ENCODE measurements at regions not wholly inside any gene's neighbourhood (a gene's known extent, or its start where the extent isn't known, plus 50 kb on each side); places are given as distances from the start of the nearest gene placed in this dataset.
"Not testable (repeated sequence)": the region's sequence is repeated elsewhere in the genome, so short reads cannot be mapped to it uniquely, and the experiment has no call there.

DNA sequence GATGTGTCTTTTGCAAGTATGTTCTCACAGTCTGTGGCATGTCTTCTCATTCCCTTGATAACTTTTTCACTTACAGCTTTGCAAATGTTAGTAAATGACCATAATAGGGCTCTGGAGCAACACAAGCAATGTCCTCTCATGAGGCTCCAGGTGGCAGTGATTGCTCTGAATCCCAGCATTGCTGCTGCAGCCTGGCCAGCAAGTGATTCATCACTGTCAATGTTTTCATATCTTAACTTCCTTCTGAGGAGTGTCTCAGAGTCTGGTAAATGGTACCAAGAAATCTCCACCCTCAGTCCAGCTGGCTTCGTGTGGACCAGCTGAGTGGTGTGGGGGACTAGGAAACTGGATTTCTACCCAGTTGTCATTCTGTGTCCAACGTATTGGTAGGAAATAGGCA is 139.6 kb downstream of the MYLK4 start:
- no peak for DNase-seq

DNA sequence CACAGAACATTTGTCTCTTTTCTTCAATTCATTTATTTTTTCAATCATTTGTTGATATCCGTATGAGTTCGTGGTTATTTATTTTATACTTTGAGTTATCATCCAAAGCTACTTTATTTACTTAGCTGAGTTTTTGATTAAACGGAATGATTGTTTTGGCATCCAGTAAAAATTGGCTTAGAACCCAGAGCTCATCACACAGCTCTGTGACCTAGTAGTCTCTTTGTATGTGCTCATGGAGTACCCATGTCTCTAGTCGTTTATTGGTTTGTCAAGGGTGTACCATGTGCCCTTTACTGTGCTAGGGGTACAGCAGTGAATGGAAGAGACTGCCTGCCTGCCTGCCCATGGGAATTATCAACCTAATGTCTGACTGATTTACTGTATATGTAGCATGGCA is 142.2 kb downstream of the MYLK4 start:
- DNase-seq = no peak

DNA sequence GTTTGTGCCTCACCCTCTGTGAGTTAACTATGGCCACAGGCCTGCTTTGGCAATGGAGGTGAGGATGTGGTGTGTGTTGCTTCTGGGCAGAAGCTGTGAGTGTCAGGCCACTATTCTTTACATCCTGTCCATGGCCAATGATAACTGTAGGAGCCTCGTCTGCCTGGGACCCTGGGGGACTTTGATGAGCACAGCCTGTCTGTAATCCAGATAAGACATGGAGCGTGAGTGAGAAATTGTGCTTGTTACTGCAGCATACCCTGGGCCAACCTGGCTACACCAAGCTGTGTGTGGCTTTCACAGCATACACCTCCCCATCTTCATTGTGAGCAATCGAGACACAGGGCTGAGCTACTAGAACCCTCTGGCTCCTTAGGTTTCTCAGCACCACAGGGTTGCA is 150.4 kb downstream of the MYLK4 start:
- no peak for DNase-seq

DNA sequence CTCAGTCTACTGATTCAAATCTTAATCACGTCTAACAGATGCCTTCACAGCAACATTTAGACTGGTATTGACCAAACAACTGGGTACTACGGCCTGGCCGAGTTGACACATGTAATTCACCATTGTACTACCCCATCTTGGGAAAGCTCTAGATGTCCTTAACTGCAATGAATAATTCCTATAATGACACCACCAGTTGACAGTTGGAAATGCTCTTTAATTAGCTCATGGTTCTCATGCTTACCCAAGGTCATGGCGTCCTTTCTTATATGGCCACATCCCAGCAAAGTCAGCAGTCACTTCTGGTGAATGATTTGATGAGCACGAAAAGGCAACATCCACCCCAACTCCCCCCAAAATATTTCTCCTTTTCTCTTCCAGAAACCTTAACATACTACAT is 150.9 kb downstream of the MYLK4 start:
- DNase-seq = no peak

DNA sequence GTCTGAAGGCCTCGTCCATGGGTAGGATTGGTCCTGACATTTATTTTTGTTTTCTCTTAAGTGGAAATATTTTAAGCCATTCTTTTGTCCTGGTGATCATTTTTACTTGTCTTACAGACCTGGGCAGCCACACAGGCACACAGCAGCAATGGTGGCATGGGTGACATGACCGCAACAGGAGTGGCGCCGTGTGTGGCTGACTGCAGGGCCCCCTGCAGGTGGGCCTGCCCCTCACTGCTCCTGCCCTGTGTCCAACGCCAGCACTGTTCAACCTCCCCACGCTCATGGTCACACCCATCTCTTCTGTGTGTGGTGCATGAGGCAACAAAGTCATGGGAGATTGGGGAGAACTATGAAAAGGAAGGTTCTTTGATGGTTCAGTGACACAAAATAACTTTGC is 151.9 kb downstream of the MYLK4 start:
- DNase-seq = no peak

DNA sequence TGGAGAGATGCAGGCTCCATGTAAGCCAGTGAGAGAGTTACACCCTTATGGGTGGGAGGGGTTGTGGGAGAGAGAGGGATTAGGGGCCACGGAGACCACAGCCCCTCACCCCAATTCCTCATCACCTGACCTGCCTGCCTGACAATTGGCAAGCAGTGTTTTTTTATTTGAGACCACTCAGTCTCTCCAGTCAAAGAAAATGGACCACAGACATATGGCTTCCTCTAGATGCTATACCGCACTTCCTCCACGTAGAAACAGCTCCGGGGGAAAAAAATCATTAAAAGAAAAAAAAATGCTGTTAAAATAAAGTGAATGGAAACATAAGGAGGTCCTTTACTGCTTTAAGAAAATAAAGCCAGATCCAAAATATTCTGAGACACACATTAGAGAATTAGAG is 152.7 kb downstream of the MYLK4 start:
- DNase-seq = no peak

DNA sequence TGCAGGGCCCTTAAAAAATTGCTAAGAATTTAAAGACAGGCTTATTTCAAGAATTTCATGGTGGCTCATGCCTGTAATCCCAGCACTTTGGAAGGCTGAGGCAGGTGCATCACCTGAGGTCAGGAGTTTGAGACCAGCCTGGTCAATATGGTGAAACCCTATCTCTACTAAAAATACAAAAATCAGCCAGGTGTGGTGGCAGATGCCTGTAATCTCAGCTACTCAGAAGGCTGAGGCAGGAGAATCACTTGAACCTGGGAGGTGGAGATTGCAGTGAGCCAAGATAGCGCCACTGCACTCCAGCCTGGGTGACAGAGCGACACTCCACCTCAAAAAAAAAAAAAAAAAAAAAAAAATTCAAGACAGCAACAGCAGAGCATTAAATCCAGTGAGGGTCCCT is 153.3 kb downstream of the MYLK4 start:
- not testable (repeated sequence) for DNase-seq

DNA sequence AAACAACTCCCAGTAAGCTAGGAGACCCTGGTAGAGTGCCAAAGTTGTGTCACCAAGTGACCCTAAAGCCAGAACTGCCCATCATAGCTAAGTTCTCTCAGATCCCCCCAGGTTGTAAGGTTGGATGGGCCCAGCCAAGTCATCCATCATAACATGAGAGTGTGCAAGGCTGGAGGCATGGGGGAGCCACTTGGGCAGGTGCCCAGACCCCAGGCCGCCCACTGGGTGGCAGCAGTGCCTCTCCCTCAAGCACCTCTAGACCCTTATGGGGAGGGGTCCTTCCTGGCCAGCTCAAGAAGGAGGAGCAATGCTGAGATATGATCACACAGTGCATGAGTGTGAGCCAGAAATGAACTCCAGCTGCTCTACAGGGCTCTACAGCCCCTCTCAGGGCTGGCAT is 154.5 kb downstream of the MYLK4 start:
- DNase-seq = no peak

DNA sequence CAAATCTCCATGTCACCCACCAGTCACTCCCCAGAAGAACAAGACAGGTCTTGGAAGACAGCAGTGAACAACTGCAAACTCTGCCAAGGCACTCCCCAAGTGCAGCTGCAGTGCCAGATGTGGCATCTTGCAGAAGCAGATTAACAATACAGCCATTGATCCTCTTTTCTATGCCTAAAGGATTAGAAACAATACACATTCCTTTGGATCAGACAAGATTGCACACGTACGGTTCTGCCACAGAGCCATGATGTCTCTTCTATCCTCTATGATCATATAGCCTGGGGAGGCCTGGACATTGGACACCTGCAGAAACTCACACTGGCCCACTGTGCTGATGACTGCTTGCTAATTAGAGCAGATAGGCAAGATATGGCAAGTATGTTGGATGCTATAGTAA is 155.9 kb downstream of the MYLK4 start:
- DNase-seq = no peak

DNA sequence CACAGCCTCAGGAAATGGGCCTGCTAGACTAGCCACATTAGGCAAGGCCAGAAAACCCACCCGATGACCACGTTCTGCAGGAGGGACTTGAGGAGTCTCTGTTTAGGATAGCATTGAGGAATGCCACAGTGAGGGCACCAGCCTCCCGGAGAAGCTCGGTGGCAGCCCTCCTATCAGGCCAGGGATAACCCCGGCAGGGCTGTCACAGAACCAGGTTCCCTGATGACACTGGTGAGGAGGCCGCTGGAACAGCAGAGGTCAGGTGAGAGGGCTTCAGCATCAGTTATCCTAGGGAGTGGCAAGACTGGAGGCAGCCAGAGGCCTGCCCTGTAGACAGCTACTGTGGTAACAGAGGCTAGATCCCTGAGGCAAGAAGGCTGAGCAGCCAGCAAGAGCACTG is 157.6 kb downstream of the MYLK4 start:
- DNase-seq = no peak

DNA sequence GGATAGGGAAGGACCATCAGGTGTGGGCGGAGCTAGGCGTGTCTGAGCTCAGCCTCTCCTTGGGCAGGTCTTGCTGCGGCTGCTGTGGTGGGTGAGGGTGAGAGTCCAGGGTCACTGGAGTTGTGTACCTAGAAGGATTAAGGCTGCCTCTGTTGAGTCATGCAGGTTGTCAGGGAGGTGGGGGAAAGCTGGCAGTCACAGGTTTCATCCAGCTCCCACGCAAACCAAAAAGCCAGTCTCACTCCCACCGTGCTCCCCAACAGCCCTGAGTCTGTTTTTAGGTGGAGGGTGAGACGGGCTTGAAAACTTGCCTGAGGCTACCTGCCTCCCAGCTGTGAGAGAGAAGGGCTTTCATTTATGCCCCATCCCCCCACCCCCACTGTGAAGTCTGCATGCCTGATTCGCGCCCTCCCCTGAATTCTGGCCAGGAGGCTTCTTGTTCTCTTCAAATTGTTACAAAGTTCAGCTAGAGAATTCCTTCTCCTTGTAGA is 161.5 kb downstream of the MYLK4 start:
- DNase-seq = no peak

DNA sequence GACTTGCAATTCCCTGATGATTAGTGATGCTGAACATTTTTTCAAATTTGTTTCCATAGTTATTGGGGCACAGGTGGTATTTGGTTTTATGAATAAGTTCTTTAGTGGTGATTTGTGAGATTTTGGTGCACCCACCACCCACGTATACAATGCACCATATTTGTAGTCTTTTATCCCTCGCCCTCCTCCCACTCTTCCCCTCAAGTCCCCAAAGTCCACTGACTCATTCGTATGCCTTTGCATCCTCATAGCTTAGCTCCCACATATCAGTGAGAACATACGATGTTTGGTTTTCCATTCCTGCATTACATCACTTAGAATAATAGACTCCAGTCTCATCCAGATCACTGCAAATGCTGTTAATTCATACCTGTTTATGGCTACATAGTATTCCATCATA is 167.3 kb downstream of the MYLK4 start:
- no peak for DNase-seq

DNA sequence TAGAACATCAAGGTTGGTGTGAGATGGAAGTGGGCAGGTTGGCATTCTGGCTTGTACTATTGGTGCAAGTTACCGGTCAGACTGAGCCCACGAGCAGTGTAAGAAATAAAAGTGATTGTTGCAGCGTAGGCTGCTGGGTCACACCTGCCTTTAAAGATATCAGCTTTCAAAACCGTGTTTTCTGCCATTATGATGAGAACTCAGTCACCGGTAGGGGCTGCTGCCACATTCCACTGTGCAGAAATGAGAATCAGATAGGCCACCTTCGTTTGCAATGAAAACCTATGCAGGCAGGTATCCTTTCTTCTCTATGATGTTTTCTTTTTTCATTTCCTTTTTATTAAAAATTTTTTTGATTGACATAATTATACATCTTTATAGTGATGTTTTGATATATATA is 168.5 kb downstream of the MYLK4 start:
- no peak for DNase-seq

DNA sequence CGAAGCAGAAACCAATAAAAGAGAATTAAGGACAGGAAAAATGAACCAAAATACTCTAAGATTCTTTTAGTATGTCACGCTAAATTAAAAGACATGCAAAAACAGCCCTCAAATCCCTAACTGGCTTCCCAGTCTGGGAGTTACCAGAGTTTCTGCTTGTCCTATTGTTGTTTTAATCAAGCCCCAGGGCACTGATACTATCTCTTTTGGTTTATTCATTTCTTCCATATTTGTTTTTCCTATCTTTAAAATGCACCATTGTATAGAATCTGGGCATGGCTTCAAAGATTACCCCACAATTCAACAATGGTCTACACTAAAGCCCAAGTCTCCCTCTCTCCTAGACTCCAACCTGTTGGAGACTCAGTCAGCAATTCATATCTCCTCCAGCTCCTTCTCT is 169.1 kb downstream of the MYLK4 start:
- no peak for DNase-seq

DNA sequence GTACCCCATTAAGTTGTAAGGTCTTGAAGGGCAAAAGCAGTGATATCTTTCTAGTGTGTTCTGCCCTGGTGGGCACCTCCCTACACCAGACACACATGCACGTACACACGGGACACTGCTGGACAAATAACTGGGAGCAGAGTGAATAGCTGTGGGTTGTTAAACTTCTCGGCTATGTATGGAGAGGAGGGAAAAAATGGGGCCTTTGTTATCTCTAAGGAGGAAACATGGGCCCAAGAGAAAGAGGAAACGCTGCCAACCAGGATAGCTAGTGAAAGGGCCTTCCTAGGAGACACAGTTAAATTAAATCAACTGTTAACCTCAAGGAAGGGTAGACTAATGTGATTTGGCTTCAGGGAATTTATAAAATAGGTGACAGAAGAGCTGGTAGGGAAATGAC is 169.7 kb downstream of the MYLK4 start:
- no peak for DNase-seq

DNA sequence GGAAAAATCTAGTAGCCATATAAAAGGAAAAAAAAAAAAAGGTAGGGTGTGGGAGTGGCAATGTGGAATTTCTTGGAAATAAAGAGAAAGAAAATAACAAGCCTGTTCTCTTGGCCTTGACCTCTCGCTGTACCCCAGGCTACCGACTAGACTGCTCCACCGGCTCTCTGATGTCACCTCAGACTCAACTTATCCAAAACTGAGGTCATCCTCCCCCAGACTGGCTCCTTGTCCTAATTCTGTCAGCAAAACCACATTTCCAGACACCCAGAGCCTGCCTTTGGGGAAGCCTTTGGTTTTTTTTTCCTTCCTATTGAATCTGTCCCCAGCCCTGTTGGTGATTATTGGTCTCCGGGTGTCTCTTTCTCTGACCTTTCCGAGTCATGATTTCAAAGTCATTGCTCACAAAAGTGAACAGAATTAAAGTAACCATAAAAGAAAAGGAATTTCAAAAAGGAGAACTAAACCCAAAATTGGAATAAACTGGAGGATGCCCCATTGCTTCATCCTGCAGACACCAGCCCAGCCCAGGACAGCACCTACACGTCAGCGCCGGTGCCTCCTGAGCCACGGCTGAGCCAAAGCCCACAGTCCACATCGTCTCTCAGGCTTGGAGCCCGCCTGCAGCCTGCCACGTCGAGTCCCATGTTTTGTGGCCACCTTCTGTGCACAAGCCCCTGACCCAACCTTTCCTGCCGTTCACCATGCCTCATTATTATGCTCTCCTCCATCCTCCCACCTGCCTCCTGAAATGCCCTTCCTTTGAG is 170.7 kb downstream of the MYLK4 start:
- no peak for DNase-seq

DNA sequence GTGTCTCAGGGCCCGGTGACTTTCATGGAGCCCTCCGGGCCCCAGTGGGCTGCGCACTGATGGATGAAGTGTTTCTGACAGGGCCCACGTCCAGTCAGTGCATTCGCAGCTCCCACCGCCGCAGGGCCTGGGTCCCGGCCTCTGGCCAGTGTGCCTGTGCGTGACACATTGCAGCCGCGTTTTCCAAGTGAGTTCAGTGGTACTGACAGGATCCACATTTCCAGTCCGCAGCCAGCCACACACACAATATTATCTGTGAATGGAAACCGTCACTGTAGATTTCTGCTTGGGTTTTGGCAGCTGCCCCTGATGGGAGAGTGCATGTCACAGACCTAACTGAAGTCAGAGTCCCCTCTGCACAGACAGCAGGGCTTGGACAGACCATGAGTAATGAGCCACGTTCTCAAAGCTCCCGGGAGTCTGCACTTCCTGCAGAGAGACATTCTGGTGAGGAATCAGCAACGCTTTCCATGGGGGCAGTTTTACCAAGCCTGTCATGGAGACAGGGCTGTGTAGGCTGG is 171.4 kb downstream of the MYLK4 start:
- no peak for DNase-seq

DNA sequence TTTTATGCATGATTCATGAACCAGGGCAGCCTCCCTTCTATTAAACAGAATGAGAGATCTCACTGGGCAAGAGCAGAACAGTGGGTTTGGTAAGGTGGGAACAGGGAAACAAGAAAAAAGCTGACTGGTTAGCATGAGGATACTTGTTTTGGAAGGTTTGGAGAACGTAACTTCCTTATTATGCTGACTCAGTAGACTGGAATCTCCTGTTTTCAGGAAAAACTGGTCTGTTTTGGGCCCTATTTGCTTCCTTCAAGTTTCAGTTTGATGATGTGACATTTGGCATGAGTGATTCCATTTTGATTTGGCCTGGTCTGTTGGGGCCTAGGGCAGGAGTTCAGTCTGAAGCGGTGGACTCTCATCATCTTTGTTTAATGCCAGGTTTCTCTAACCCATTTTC is 172.0 kb downstream of the MYLK4 start:
- DNase-seq = no peak

DNA sequence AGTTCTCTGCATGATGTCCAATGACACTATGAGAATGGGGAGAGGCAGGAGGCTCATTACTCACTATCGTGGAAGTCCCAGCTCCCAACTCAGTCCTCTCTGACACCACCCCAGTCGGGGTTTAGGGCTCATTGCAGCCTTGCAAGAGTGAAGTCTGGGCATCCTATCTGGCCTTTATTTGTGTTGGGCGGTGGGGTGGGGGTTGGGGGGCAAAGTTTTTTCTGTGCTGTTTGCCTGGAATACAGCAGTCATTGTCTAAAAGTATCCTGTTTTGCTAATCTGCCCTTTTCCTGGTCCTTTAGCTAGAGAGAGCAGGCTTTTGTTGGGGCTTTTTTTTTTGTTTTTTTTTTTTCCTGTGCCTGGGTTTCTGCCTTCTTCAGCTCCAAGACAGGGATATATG is 174.2 kb downstream of the MYLK4 start:
- no peak for DNase-seq

DNA sequence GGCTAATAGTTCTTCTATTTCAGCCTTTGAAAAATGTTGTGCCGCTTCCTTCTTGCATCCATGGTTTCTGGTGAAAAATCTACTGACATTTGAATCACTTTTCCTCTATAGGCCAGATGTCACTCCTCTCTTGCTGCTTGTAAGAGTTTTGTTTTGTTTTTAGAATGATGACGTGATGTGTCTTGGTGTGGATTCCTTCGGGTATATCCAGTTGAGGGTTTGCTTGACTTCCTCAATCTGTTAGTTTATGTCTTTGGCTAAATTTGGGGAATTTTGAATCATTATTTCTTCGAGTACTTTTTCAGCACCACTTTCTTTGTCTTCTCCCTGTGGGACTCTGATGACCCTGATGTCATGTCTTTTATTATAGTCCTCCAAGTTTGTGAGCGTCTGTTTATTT is 175.5 kb downstream of the MYLK4 start:
- DNase-seq = no peak

DNA sequence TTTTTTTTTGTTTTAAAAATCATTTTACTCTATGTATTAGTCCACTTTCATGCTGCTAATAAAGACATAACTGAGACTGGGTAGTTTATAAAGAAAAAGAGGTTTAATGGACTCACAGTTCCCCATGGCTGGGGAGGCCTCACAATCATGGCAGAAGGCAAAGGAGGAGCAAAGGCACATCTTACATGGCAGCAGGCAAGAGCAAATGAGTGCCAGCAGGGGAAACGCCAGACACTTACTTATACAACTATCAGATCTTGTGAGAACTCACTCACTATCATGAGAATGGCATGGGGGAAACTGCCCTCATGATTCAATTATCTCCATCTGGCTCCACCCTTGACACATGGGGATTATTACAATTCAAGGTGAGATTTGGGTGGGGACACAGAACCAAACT is 181.3 kb downstream of the MYLK4 start:
- not testable (repeated sequence) for DNase-seq

DNA sequence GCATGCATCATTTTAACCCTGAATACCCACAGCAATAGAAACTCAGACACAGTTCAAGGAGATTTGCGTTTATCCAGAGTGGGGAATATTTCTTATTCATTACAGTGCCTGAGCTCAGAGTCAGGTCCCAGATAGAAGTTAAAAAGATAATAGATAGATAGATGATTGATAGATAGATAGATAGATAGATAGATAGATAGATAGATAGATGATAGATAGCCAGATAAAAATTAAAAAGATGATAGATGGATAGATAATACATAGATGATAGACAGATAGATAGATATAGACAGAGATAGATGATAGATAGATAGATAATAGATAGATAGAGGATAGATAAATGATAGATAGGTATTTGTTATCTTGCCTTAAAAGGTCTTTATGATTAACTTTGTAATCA is 184.7 kb downstream of the MYLK4 start:
- DNase-seq = no peak

DNA sequence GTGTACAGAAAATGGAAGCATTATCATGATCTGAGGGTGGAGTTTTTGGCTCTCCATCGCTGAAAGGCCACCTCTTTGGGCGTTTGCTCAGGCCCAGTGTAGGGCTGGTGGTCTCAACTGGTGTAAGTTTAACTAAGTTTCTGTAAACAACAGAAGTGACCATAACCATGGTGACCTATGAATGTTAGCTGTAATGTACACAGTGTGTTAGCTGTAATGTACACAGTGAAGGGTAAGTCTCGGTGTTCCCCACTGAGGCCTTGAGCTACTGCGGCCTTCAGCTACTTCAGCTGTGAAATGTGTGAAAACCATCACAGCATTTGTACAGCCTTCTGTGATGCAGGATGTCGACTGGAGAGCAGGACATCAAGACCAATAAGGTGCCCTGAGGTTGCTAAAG is 185.2 kb downstream of the MYLK4 start:
- no peak for DNase-seq

DNA sequence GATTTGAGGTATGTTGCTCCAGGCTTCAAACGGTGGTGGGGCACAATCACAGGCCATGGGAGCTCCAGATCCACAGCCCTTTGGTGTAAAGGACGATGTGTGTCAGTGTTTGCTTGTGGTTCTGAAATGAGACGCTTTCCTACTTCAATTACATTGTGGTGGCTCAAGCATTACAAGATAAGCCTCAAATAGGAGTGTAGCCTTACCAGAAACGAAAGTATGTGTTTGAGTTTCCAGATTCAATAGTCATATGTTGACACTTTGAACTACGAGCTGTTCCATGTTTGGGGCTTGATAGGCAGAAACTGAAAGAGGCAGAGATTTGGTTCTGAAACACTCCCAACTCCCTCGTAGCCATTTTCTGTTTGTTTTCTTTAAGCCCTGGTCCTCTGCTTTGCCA is 187.1 kb downstream of the MYLK4 start:
- peak; percentile 70 for DNase-seq
